GM18861 (cell line): ENCODE measurements at regions not wholly inside any gene's neighbourhood (a gene's known extent, or its start where the extent isn't known, plus 50 kb on each side); places are given as distances from the start of the nearest gene placed in this dataset.
"Not testable (repeated sequence)": the region's sequence is repeated elsewhere in the genome, so short reads cannot be mapped to it uniquely, and the experiment has no call there.

Experiments
- ATAC-seq: cut with Tn5 transposase; IDR thresholded peaks from one replicate; pipeline ENCODE4 v1.9.1; 2021; ENCODE audit not compliant: unreplicated experiment

DNA sequence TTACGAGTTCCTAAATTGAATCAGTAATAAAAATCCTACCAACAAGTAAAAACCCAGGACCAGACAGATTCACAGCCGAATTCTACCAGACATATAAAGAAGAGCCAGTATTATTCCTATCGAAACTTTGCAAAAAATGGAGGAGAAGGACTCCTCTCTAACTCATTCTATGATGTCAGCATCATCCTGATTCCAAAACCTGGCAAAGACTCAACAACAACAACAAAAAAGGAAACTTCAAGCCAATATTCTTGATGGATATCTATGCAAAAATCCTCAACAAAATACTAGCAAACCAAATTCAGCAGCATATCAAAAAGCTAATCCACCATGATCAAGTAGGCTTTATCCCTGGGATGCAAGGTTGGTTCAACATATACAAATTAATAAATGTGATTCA, 84.6 kb upstream of the ADRB2 start:
- ATAC-seq, result not testable (repeated sequence)

DNA sequence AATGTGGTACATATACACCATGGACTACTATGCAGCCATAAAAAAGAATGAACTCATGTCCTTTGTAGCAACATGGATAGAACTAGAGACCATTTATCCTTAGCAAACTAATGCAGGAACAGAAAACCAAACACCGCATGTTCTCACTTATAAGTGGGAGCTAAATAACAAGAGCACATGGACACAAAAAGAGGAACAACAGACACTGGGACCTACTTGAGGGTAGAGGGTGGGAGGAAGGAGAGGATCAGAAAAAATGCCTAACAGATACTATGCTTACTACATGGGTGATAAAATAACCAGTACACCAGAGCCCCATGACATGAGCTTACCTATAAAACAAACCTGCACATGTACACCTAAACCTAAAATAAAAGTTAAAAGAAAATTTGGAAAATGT, 82.0 kb upstream of the ADRB2 start:
- not testable (repeated sequence) for ATAC-seq

DNA sequence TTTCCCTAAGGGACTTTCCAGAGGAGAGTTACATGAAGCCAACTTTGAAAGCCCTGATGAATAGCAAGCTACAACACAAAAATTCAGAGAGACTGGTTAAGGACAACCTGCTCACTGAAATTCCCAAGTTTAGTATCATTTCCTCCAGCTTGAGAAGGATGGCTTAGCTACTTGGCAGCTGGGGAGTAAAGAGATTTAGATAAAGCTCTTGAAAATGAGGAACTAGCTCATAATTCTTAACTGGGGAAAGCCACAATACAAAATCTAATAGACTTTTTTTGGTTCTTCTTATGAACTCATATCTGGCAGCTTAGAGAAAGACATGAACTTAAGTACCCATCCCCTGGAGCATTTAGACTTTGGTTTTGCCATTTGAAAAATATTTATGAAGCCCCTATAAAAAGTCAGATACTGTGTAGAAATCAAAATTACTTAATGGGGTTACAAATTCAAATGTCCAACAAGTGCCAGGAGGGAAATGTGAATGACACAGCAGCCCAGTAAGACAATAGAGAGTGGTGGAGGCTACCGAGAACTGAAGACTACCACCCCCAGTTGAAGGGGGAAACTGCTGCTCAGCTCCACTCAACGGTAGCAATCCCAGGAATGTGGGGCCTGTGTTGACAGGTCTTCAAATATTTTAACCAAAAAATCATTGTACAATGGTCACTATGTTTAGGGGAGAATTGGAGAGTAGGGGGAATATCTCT, 79.4 kb upstream of the ADRB2 start:
- peak; percentile 96 for ATAC-seq

DNA sequence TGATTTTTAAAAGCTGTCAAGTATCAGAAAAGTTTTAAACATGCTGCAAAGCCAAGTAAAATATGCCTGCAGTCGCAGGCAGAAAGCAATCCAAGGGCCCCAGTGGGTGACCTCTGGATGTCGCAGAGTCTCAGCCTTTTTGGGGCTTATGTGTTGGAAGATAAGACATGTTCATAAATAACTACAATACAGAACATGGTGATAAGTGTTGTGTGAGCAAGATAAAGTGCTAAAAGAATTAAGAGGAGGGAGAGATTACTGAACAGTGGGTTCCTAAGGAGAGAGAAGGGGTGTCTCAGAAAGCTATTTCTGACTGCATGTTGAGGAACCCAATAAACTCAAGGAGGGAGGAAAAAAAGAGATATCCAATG, 78.9 kb upstream of the ADRB2 start:
- no peak for ATAC-seq

DNA sequence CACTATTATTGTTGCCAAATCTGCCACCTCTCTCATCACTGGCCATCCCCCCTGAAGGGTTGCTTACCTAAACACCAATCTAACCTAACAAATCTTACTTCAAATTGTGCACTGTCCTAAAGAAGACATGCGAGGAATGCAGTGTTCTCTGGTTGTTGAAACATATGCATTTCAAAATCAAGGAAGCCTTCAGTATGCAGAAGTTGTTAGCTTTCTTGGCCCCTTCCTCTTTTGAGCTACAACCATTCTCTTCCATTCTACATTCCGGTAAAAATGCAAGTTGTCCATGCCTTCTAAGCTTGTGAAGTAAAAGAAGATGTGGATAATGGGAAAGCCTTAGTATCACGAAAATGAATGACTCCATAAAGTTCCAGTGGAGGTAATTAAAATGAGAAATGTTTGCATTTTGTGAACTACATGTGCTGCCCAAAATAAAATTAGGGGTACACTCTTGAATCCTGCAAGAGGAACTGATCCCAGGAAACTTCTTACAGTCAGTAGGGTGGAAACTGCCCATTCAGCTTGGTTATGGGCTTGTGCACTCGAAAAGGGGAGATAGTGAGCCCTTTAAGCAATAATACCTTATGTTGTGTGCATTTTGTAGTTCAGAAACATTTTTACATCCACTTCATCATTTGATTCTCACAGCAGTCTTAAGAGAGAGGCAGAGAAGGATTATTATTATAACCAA, 77.6 kb upstream of the ADRB2 start:
- ATAC-seq, result no peak

DNA sequence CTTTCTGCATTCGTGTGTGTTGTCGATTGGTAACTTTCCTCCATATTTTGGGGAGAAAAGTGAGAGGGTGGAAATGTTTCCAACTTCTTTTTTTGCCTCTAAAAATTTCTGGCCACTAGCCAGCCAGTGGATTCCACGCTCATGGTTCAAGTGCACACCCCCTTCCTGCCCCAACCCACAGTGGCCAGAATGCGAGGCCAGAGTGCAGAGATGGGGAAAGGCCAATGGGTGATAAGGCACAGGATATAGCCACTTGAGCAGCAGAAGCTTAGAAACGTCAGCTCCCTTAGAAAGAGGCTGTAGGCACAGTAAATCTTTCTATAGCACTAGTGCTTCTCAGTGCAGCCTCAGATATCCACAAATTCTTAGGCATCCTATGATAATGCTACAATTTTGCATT, 75.8 kb upstream of the ADRB2 start:
- no peak for ATAC-seq

DNA sequence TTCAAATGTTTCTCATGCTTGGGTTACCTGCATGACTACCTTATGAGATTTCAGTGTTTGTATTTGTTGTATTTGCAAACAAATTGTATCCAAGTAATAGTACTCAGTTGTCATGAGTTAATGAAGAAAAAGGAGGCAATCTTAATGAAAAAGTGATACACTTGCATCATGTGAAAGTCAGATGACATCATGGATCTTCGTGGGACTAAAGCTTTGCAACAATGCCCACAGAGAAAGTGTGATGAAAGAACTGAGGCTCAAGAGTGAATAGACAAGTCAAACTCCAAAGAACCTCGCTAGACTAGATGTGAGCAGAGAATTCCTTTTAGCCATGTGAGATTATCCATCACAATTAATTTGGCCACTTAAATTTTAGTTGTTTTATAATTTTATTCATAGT, 75.4 kb upstream of the ADRB2 start:
- ATAC-seq, result no peak

DNA sequence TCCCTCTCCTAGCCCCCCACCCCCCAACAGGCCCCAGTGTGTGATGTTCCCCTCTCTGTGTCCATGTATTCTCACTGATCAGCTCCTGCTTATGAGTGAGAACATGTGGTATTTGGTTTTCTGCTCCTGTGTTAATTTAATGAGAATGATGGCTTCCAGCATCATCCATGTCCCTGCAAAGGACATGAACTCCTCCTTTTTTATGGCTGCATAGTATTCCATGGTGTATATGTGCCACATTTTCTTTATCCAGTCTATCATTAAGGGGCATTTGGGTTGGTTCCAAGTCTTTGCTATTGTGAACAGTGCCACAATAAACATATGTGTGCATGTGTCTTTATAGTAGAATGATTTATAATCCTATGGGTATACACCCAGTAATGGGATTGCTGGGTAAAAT, 74.0 kb upstream of the ADRB2 start:
- not testable (repeated sequence) for ATAC-seq

DNA sequence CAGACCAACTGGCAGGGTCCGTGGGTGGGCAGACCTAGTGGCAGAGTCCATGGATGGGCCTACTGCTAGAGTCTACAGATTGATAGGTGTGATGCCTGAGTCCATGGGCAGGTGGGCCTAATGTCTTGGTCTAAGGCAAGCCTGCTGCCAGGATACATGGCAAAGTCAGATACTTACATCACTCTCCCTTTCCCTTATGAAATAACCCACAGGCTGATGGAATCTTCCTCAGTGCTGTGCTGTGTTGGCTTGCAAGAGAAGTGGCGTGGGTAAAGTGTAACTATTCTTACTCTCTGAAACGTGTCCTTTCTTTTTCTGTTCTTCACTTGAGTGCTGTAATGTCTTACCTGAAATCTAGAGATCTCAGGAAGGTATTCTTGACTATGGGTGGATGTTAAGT, 67.3 kb upstream of the ADRB2 start:
- no peak for ATAC-seq

DNA sequence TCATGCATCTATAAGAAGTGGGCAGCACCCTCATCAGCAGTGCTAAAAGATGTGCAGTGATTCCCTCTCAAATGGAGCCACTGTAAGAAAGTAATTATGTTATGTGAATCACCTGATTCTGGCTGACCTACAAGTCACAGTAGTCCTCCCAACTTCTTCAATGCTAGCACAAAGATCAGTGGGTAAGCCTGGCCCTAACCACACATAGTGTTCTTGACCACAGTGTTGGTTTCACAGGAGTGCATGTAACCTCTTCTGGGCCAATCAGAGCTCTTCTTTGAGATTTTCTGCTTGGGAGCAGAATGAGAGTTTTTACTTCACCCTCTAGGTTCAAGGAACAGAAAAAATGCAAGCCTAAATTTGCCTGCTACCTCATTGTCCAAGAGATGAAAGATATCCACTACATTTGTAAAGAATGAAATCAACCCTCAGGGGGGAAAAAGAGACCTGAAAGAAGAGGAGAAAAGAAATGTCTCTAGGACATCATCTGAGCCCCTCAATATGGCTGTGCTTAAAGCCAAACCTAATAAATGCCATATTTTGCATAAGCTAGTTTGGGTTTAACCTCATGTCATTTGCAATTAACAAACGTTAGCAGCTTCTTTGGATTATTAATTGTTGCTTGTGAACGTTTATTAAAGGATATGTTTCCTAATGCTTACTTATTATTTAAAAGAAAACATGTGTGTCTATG, 65.3 kb upstream of the ADRB2 start:
- ATAC-seq, result peak; percentile 100

DNA sequence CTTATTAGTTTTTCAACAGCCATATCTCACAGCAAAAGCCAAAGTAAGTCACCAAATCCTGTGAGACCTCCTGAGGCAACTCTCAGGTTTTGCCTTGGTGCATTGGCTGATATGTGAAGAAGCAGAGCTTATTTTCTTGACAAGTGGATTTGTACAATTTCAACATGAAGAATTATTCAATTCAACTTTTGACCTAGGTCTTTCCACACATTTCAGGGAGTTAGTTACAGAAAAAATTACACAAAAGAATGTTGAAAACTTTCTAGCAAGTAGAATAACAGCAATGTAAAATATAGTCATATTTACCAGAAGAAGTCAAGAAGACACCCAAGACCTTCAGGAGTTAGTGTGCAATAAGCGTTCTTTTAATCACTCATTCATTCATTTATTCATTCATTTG, 62.4 kb upstream of the ADRB2 start:
- no peak for ATAC-seq

DNA sequence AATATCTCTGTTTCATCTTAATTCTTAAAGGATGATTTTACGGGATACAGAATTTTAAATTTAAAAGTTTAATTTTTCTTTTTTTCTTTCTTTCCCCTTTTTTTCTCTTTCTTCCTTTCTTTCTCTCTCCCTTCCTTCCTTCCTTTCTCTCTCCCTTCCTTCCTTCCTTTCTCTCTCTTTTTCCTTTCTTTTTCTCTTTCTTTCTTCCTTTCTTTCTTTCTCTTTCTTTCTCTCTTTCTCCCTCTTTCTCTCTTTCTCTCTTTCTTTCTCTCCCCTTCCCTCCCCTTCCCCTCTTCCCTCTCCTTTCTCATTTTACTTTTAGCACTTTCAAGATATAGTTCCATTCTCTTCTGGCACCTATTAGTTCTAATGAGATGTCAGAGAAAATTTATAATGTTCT, 61.4 kb upstream of the ADRB2 start:
- ATAC-seq, result no peak

DNA sequence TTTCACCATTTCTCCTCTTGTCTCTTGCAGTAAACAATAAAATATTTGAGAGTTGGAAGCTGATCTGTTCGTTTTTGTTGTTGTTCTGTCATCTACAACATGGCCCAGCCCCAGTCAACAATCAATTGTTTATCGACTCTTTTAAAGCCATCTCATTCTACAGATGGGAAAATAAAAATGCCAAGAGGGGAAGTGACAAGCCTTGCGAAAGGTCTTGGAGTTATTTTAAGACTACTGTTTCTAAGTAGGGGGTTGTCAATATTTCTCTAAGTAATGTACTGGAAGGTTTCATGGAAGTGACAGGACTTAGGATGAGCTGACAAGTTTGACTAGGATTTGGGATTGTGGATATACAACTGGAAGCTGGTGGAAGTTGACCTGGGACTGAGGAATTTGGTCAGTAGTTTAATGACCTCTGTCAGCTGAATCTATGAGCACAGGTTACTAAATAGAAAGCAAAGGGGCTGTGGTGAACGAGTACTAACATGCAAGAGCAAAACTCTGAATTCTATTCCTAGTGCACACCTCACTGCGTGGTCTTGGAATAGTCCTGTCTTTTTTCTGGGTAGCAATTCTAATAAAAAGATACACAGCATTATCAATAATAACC, 57.5 kb upstream of the ADRB2 start:
- ATAC-seq, result no peak

DNA sequence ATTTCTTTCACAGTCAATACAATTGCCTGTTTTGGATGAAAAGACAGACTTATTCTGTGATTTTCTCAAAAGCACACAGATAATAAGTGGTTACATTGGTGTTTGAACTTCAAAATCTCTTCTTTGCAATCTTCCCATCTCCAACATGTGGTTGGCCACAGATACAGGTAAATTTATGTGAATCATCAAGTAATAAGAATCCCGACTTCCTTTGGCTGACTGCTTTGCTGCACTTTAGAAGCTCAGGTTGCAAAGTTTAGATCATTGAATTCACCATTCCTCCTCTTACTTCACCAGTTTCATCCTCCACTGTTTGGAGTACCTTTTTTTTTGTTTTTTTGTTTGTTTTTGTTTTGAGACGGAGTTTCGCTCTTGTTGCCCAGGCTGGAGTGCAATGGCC, 56.5 kb upstream of the ADRB2 start:
- no peak for ATAC-seq

DNA sequence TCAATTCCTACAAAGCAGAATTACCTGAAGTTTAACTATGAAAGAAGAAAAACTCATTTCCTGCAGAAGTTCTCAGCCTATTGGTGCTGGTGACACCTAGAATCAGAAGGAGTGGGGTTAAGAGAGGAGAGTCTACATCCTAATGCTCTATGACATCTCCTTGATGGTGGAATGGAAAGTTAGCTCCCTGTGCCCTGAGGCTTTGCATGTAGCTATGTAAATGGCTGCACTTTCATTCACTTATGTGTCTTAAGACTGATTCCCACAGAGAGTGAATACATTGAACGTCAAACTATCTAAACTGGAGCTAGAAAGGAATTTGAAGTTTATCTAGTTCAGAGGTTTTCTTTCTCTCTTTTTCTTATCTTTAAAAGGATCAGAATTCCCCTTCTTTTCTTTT, 52.1 kb upstream of the ADRB2 start:
- ATAC-seq, result no peak

DNA sequence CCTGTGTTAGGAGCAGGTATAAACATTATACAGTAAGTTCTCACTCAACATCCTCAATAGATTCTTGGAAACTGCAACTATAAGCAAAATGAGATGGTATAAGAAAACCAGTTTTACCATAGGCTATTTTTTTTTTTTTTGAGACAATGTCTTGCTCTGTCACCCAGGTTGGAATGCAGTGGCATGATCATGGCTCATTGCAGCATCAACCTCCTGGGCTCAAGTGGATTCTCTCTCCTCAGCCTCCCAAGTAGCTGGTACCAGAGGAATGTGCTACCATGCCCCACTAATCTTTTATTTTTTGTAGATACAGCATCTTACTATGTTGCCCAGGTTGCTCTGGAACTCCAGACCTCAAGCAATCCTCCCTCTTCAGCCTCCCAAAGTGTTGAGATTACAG, 50.1 kb upstream of the ADRB2 start:
- no peak for ATAC-seq
